DMS 273 (cell line): ENCODE measurements at regions not wholly inside any gene's neighbourhood (a gene's known extent, or its start where the extent isn't known, plus 50 kb on each side); places are given as distances from the start of the nearest gene placed in this dataset.
"Not testable (repeated sequence)": the region's sequence is repeated elsewhere in the genome, so short reads cannot be mapped to it uniquely, and the experiment has no call there.

ENCODE experiments used
- DNase-seq: peaks from one replicate; lab custom pipeline; 2025; ENCODE audit not compliant: unreplicated experiment; lab: John Stamatoyannopoulos, UW

DNA sequence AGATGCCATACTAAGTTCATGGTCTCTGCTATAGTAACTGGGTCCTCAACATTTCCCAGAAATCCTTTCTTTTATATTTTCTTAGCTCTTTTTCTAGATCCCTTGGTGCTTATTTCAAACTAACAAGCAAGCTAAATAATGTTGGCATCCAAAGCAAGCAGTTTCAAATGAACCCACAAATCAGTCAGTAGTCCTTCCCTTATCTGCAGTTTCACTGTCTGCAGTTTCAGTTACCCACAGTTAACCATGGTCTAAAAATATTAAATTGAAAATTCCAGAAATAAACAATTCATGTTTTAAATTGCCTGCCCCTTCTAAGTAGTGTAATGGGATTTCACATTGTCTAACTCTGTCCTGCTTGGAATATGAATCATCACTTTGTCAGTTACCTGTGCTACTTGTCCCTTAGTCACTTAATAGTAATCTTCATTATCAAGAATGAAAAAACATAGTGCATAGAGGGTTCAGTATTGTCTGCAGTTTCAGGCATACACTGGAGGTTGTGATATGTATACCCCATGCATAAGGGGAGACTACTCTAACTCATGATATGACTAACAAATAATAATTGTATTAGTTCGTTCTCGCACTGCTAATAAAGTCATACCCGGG lies 633.7 kb downstream of the MECOM start:
- DNase-seq, result no peak

GRCh38 chr3:169028716-169029115 lies 634.8 kb downstream of the MECOM start:
- DNase-seq, result no peak

GRCh38 chr3:169026543-169027182 lies 636.8 kb downstream of the MECOM start:
- DNase-seq, result peak; percentile 90

GRCh38 chr3:169022457-169022856 lies 641.1 kb downstream of the MECOM start:
- peak; percentile 19 for DNase-seq

DNA sequence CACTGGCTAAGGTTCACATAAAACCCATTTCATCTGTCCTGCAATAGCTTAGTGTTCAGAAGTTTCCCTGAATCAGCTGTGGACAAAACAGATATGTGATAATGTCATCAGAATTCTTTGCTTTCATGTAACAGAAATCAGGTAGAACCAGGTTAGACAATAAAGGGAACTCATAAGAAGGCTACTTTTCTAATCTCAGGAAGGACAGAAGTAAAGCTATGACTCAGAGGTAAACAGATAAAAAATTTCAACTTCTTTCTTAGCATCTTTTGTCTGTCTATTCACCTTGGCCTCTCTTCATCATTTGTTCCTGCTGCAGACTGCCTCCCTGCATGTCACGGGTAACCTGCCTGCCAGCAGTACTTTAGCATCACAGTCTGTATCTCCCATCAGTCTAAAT lies 643.1 kb downstream of the MECOM start:
- no peak for DNase-seq

DNA sequence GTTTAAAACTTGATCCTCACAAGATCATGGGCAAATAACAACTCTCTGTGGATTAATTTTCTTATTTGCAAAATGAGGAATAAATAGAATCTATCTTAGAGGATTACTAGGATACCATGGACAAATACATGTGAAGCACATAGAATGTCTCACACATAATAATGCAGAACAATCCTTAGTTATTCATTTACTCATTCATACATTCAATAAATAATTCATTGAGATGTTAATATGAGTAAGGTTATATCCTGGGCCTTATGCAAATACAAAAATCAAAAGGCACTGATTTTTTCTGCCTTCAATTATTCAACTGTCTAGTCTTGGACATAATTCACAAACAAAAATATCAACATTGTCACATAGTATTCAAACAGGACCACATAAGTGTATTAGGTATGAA lies 654.1 kb downstream of the MECOM start:
- DNase-seq, result no peak

DNA sequence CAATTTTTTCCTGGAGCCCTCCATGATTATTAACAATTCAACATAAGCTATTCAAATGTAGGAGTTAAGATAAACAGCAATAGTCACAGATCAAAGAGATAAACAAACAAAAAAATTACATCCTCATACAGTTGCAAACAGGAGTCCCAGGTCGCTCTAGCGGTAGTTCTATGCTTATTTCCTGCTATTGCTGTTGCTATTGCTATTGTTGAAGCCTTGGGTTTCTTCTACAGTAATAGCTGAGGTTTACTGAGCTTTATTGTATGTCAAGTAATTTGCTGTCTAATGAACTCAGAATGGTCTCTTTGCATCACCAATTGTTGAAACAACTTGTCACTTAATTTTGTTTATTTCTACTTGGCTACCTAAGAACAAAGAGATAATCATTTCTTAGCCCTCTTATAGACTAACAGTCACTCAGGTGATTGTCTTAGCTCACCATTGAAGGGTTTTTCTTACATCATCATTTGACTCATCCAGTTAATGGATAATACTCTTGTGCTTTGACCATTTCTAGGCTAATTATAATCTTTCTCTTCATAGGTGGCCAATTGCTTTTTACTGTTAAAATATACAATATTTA lies 654.6 kb downstream of the MECOM start:
- DNase-seq, result no peak

DNA sequence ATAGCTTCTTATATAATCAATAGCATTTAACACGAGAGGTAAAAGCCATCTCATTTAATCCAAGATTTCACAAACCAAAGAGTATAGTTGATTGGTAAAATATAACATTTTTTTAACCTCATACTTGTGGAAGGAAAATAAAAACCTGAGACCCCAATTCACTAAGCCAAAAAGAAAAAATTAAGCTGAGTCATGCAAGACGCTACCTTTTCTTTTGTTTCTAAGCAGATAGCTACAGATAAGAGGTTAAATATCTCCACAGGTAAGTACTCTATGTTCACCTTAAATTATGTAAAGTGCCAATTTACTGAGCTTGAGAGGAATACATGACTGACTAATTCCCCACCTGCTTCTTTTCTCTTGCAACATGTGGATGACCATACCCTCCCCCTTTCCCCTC lies 656.4 kb downstream of the MECOM start:
- no peak for DNase-seq

DNA sequence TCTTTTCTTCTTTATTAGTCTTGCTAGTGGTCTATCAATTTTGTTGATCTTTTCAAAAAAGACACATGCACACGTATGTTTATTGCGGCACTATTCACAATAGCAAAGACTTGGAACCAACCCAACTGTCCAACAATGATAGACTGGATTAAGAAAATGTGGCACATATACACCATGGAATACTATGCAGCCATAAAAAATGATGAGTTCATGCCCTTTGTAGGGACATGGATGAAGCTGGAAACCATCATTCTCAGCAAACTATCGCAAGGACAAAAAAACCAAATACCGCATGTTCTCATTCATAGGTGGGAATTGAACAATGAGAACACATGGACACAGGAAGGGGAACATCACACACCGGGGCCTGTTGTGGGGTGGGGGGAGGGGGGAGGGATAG lies 657.1 kb downstream of the MECOM start:
- DNase-seq, result not testable (repeated sequence)

DNA sequence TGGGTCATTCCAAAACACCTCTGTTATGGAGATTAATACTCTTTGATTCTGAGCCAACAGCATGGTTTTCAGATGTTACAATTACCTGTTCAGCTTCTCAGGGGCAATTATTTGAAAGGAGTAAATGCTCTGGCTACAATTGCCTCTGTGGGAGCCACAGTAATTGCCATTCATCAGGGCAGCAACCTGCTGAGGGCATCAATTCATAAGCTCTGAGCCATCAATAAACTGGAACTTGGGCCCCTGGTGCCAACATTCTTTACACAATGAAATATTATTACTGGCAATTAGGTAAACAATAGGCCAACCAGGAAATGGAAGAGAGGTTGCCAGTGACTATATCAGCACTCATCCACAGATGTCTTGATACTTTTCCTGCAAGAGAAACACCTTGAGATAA lies 660.8 kb downstream of the MECOM start:
- DNase-seq, result no peak

GRCh38 chr3:168998792-168999191 lies 664.7 kb downstream of the MECOM start:
- DNase-seq, result no peak

GRCh38 chr3:168997488-168997887 lies 666.0 kb downstream of the MECOM start:
- DNase-seq, result no peak

DNA sequence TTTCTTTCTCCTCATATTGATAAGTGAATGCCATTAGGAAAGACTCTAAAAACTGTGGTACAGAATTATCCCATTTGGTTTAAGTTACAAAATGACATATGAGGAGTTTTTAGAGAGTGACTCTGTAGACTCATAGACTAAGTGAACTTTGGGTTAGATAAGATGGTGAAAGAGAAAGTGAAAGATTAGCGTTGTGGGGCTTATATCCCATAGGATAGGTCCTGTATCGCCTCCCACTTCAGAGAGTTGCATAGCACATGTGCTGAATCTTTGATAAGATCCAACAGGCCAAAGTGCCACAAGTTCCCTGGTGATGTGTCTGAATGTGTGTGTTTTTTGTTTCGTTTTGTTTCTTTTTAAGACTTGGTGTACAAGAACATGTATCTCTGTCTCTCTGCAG lies 666.9 kb downstream of the MECOM start:
- DNase-seq, result no peak

DNA sequence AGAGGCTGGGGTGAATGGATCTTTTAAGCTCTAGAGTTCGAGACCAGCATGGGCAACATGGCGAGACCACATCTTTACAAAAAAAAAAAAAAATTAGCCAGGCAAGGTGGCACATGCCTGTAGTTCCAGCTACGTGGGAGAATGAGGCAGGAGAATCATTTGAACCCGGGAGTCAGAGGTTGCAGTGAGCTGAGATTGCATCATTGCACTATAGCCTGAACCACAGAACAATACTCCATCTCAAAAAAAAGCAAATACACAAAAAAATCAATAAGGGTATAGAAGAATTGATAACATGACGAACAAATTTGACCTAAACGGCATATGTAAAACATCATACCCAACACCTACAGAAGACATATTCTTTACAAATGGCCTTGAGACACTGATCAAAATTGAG lies 668.4 kb downstream of the MECOM start:
- DNase-seq, result no peak

GRCh38 chr3:168991803-168992202 lies 671.7 kb downstream of the MECOM start:
- no peak for DNase-seq

GRCh38 chr3:168990621-168991020 lies 672.9 kb downstream of the MECOM start:
- no peak for DNase-seq

DNA sequence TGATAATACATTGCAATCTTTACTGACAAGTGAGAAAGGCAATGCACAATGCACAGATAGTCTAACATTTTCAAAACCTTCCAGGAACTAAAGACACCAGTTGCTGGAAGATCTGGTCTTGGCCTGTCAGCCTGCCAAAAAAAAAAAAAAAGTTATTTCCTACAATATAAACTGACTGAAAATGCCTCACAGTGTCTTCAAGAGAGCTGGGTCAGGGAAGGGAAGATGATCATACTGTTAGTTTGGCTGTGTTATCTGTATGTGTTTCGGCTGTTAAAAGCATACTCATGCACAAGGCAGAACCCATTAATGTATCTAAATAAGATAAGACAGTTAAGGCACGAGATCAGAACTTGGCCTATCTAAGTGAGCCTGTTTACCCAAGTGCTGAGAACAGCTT lies 673.4 kb downstream of the MECOM start:
- no peak for DNase-seq

DNA sequence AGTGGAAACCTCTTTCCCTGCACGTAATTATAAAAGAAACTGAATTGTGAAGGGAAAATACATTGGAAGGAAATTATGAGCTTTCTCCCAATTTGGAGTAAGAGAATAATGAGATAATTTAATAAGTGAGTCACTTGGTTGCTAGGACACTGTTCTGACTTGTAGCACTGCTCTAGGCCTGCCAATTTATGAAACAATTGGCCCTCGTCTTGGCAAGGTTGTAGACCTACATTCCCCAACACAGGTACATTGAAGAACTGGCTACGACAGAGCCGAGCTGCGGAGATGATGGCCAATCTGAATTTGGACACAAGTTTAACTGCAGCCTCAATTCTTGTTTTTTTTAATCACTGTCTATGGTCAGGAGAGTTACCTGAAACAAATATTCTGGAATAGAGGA lies 674.1 kb downstream of the MECOM start:
- DNase-seq, result peak; percentile 18

DNA sequence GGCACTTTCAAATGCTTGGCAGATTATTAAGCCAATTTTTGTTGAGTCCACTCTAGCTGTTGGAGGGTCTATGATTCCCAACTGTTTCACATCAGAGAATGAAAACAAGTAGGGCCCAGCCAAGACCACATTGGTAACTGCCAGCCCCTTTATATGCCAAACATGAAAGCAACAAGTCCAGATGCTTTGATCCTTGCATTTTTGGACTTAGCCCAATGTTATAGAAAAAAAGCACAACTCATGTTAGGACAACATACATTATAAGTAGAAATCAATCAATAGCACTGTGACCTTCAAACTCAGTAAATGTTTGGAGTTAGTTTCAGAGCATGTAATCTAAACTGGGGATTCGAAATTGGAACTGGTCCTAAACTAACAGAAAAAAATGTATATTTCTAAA lies 674.7 kb downstream of the MECOM start:
- DNase-seq, result peak; percentile 17

DNA sequence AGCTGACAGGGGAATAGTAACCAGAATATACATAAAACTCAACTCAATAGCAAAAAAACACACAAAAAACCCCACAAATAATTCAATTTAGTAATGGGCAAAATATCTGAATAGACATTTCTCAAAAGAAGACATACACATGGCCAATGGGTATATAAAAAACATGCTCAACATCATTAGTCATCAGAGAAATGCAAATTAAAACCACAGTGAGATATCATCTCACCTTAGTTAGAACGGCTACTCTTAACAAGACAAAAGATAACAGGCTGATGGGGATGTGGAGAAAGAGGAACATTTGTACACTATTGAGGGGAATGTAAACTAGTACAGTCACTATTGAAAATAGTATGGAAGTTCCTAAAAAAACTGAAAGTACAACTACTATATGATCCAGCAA lies 678.6 kb downstream of the MECOM start:
- DNase-seq, result no peak

GRCh38 chr3:168983046-168983445 lies 680.5 kb downstream of the MECOM start:
- DNase-seq, result no peak

GRCh38 chr3:168981396-168981795 lies 682.1 kb downstream of the MECOM start:
- no peak for DNase-seq
